ENCODE measurements at regions not wholly inside any gene's neighbourhood (a gene's known extent, or its start where the extent isn't known, plus 50 kb on each side); places are given as distances from the start of the nearest gene placed in this dataset.

DNA sequence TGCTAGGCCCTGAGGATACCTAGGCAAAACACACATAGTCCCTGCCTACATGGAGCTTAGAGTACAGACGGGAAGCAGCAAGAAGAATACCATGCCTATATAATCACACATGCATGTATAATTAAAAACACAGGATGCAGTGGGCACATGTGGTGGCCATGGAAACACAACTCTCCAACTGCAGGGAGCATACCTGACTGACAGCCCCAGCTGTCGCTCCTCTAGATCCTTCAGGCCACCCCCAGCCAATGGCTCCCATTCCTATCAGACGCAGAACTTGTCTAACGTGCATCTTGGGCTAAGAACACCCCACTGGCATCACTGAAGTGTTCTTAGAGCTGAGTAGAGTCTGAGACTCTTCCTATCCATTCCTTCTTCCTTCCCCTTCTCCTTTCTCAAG, 125.5 kb upstream of the FRMD4B start:
- TF ChIP-seq YY1 (IDR thresholded peaks at IDR 0.05; ENCODE audit: insufficient read depth, insufficient read length): no peak
- no peak for TF ChIP-seq SUZ12 (IDR thresholded peaks at IDR 0.05; ENCODE audit: extremely low read depth, insufficient read depth, insufficient read length)
